Trophoblast cell (in vitro differentiated cells and primary cell): ENCODE measurements at regions not wholly inside any gene's neighbourhood (a gene's known extent, or its start where the extent isn't known, plus 50 kb on each side); places are given as distances from the start of the nearest gene placed in this dataset.

Experiments used
- DNase-seq, 2 donors: peaks; one replicate each; pipeline ENCODE4 v3.0.0-alpha.2; 2016
- H2AFZ ChIP-seq: 2 replicates; pipeline ENCODE4 v1.6.1; 2013; ENCODE audit warnings: low read length, moderate library complexity, mild to moderate bottlenecking; ENCODE audit not compliant: insufficient read depth, poor library complexity
- H2AK5ac ChIP-seq: 2 replicates; pipeline ENCODE4 v1.6.1; 2013; ENCODE audit warnings: mild to moderate bottlenecking, low read length
- H2BK120ac ChIP-seq: 2 replicates; pipeline ENCODE4 v1.6.1; 2013; ENCODE audit warnings: low read length, mild to moderate bottlenecking, moderate library complexity; ENCODE audit not compliant: insufficient read depth, poor library complexity
- H2BK12ac ChIP-seq: 2 replicates; pipeline ENCODE4 v1.6.1; 2013; ENCODE audit warnings: mild to moderate bottlenecking, low read length, moderate library complexity
- H2BK5ac ChIP-seq: 2 replicates; pipeline ENCODE4 v1.6.1; 2013; ENCODE audit warnings: low read length, low read depth, moderate library complexity, mild to moderate bottlenecking; ENCODE audit not compliant: poor library complexity
- H3K14ac ChIP-seq: 2 replicates; pipeline ENCODE4 v1.6.1; 2013; ENCODE audit warnings: mild to moderate bottlenecking, low read length
- H3K18ac ChIP-seq: 2 replicates; pipeline ENCODE4 v1.6.1; 2013; ENCODE audit warnings: mild to moderate bottlenecking, low read length
- H3K23ac ChIP-seq: 2 replicates; pipeline ENCODE4 v1.6.1; 2013; ENCODE audit warnings: low read length
- H3K27ac ChIP-seq: 2 replicates; pipeline ENCODE4 v1.5.1; 2013; ENCODE audit warnings: low read depth, mild to moderate bottlenecking, inconsistent platforms, low read length, moderate library complexity
- H3K27me3 ChIP-seq: 2 replicates; pipeline ENCODE4 v1.6.1; 2013; ENCODE audit warnings: inconsistent platforms, mild to moderate bottlenecking, low read length, moderate library complexity; ENCODE audit not compliant: insufficient read depth
- H3K36me3 ChIP-seq, 2 experiments: 1 replicate in 1 of 2; 2 replicates in 1 of 2; pipeline ENCODE4 v1.6.1; 2013; ENCODE audit warnings: low read length in 2 of 2, mild to moderate bottlenecking in 2 of 2, moderate library complexity in 1 of 2; ENCODE audit not compliant: insufficient read depth in 2 of 2, control insufficient read depth in 1 of 2
- H3K4ac ChIP-seq: 2 replicates; pipeline ENCODE4 v1.6.1; 2013; ENCODE audit warnings: low read depth, mild to moderate bottlenecking, low read length, moderate library complexity
- H3K4me1 ChIP-seq, 2 experiments: 1 replicate in 1 of 2; 2 replicates in 1 of 2; pipeline ENCODE4 v1.6.1; 2013; ENCODE audit warnings: low read length in 2 of 2, mild to moderate bottlenecking in 2 of 2, moderate library complexity in 1 of 2; ENCODE audit not compliant: insufficient read depth in 2 of 2, control insufficient read depth in 1 of 2
- H3K4me2 ChIP-seq: 2 replicates; pipeline ENCODE4 v1.6.1; 2013; ENCODE audit warnings: inconsistent platforms, mild to moderate bottlenecking, low read length, moderate library complexity
- H3K4me3 ChIP-seq: 2 replicates; pipeline ENCODE4 v1.5.1; 2013; ENCODE audit warnings: mild to moderate bottlenecking, low read depth, low read length, inconsistent platforms
- H3K79me1 ChIP-seq: one replicate; pipeline ENCODE4 v1.6.1; 2013; ENCODE audit warnings: low read length
- H3K79me2 ChIP-seq: 2 replicates; pipeline ENCODE4 v1.6.1; 2013; ENCODE audit warnings: low read length, mild to moderate bottlenecking; ENCODE audit not compliant: control insufficient read depth, insufficient read depth, poor library complexity
- H3K9ac ChIP-seq: 2 replicates; pipeline ENCODE4 v1.6.1; 2013; ENCODE audit warnings: mild to moderate bottlenecking, low read length
- H3K9me3 ChIP-seq: 2 replicates; pipeline ENCODE4 v1.6.1; 2013; ENCODE audit warnings: low read depth, mild to moderate bottlenecking, control low read depth, inconsistent platforms, low read length; ENCODE audit not compliant: insufficient read depth
- H4K12ac ChIP-seq: 2 replicates; pipeline ENCODE4 v1.6.1; 2013; ENCODE audit warnings: low read depth, mild to moderate bottlenecking, low read length, moderate library complexity
- H4K8ac ChIP-seq: 2 replicates; pipeline ENCODE4 v1.6.1; 2013; ENCODE audit warnings: low read depth, mild to moderate bottlenecking, low read length, moderate library complexity
- H4K91ac ChIP-seq: one replicate; pipeline ENCODE4 v1.6.1; 2013; ENCODE audit warnings: low read depth, mild to moderate bottlenecking, low read length, moderate library complexity
- WGBS: extraction: QIAGEN DNeasy Blood & Tissue Kit; methylation state at CpG from one replicate; pipeline ENCODE4 v1.1.7; 2013; ENCODE audit warnings: missing lambda C conversion rate; ENCODE audit not compliant: insufficient read length, insufficient coverage; ENCODE audit errors: extremely low coverage; 5-methylcytosine and 5-hydroxymethylcytosine counted together

DNA sequence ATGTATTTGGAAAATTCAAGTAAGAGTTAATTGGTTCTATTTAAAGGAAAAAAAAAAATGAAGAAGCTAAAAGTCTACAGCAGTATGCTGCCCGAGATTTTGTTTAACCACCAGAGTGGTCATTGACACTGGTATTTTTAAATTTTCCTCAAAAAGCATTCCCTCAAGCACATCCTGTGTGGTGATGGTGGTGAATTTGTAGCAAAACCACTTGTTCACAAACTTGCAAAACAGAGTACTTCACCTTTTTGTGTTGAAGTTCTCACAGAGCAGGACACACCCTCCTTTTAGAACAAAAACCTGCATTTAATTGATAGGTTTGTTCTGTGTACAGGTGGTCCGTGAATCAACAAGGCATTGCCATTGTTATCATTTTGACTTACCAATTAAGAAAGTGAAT is 374.2 kb downstream of the EFNA5 start:
- Histone ChIP-seq H3K18ac (no peak overlapping the region), H2AFZ (no peak overlapping the region), H2BK120ac (no peak overlapping the region), H3K9ac (no peak overlapping the region), H4K8ac (no peak overlapping the region), H3K4me1 (peaks cover 0 to 3% of the 10 kb centered on the region in 2 experiments), H3K36me3 (no peaks in the 10 kb centered on the region), H3K79me1 (no peaks in the 10 kb centered on the region), H2BK5ac (no peak overlapping the region), H3K4me3 (no peak overlapping the region), H2BK12ac (no peak overlapping the region), H3K23ac (no peak overlapping the region), H2AK5ac (no peak overlapping the region), H3K9me3 (no peaks in the 10 kb centered on the region), H3K27me3 (no peaks in the 10 kb centered on the region), H3K27ac (no peak overlapping the region), H3K14ac (no peak overlapping the region), H3K4ac (no peak overlapping the region), H3K4me2 (no peak overlapping the region), H4K12ac (no peak overlapping the region), H3K79me2 (no peaks in the 10 kb centered on the region), H4K91ac (no peak overlapping the region)
- DNase-seq, result no peak
- WGBS, result no CpG with 5 or more reads among the region's 2 CpGs

DNA sequence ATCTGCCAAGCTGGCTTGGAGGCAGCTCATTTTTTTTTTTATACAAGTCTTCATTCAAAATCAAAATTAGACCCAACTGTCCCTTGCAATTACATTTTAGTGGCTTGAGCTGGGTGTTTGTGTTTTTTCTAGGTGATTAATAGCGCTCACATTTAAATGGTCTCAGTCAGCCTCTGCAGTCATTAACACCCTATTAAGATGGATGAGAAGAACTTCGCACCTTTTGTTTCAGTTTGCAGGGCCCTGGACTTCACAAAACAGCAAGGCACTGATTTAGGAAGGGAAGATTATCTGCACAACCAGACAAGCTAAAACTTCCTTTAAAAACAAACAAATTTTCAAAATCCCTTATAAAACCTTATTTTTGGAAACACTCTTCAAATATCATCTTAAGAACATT is 374.8 kb downstream of the EFNA5 start:
- no peak overlapping the region for H3K14ac ChIP-seq
- no peak overlapping the region for H2AFZ ChIP-seq
- no peak overlapping the region for H3K27ac ChIP-seq
- no peaks in the 10 kb centered on the region for H3K79me1 ChIP-seq
- H4K91ac ChIP-seq, result no peak overlapping the region
- no peak overlapping the region for H3K18ac ChIP-seq
- no peak overlapping the region for H3K4me3 ChIP-seq
- no peak overlapping the region for H3K4ac ChIP-seq
- H3K9me3 ChIP-seq, result no peaks in the 10 kb centered on the region
- no peak overlapping the region for H2BK120ac ChIP-seq
- H3K36me3 ChIP-seq, result no peaks in the 10 kb centered on the region
- H3K23ac ChIP-seq, result no peak overlapping the region
- H4K12ac ChIP-seq, result no peak overlapping the region
- no peaks in the 10 kb centered on the region for H3K79me2 ChIP-seq
- no peak for DNase-seq
- no peak overlapping the region for H4K8ac ChIP-seq
- peaks cover 0 to 3% of the 10 kb centered on the region in 2 experiments for H3K4me1 ChIP-seq
- H2BK5ac ChIP-seq, result no peak overlapping the region
- no peak overlapping the region for H2AK5ac ChIP-seq
- H3K4me2 ChIP-seq, result no peak overlapping the region
- H3K9ac ChIP-seq, result no peak overlapping the region
- no peaks in the 10 kb centered on the region for H3K27me3 ChIP-seq
- H2BK12ac ChIP-seq, result no peak overlapping the region
- WGBS, result no CpG with 5 or more reads among the region's 2 CpGs

DNA sequence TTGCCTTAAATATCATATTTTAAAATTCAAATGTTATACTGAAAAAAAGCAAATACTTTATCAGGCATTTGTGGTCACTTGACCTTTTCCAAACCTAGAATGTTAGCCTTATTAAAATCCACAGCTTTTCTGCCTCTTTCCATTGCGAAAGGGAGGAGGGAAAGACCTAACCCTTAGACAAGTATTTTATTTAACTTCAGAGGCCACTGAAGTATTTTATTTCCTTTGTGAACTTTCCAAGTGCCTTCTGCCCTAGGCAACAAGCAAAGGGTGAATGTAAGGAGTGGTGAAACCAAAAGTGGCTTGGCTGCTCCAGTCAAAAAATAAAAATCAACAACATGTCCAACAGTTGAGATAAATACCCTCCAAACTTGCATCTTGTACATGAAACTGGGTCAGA is 376.1 kb downstream of the EFNA5 start:
- Histone ChIP-seq H4K91ac (no peak overlapping the region), H3K9ac (no peak overlapping the region), H2BK120ac (no peak overlapping the region), H3K4ac (no peak overlapping the region), H3K79me2 (no peaks in the 10 kb centered on the region), H3K14ac (no peak overlapping the region), H3K4me1 (peaks cover 0 to 3% of the 10 kb centered on the region in 2 experiments), H3K18ac (no peak overlapping the region), H3K79me1 (no peaks in the 10 kb centered on the region), H3K4me2 (no peak overlapping the region), H4K8ac (no peak overlapping the region), H3K27ac (no peak overlapping the region), H2BK5ac (no peak overlapping the region), H3K23ac (no peak overlapping the region), H2AK5ac (no peak overlapping the region), H3K4me3 (no peak overlapping the region), H2BK12ac (no peak overlapping the region), H4K12ac (no peak overlapping the region), H3K27me3 (no peaks in the 10 kb centered on the region), H3K9me3 (no peaks in the 10 kb centered on the region), H3K36me3 (no peaks in the 10 kb centered on the region), H2AFZ (no peak overlapping the region)
- DNase-seq, result no peak
- no CpG with 5 or more reads among the region's 1 CpG for WGBS

DNA sequence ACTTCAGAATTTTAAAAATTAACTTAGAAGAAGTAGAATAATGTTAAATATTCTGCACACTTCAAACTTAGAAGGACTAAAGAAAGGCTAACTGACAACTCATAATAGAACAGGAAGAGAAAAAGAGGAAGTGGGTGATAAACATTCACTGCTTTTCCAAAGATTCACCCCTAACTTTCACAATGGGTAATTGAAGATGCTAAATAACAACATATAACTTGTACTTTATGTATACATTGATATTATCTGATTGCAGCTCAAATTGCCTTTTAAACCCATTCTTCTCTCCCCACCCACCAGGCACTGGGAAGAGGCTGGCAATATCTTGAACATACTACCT is 376.6 kb downstream of the EFNA5 start:
- H3K36me3 ChIP-seq, result no peaks in the 10 kb centered on the region
- no peak overlapping the region for H3K23ac ChIP-seq
- H3K9me3 ChIP-seq, result no peaks in the 10 kb centered on the region
- H3K14ac ChIP-seq, result no peak overlapping the region
- DNase-seq, result no peak
- H4K91ac ChIP-seq, result no peak overlapping the region
- no peak overlapping the region for H3K4me2 ChIP-seq
- H3K79me2 ChIP-seq, result no peaks in the 10 kb centered on the region
- no peak overlapping the region for H3K18ac ChIP-seq
- H2AFZ ChIP-seq, result no peak overlapping the region
- no peak overlapping the region for H2BK12ac ChIP-seq
- H2BK120ac ChIP-seq, result no peak overlapping the region
- H3K79me1 ChIP-seq, result no peaks in the 10 kb centered on the region
- H3K4ac ChIP-seq, result no peak overlapping the region
- H2AK5ac ChIP-seq, result no peak overlapping the region
- H2BK5ac ChIP-seq, result no peak overlapping the region
- H3K4me3 ChIP-seq, result no peak overlapping the region
- H3K9ac ChIP-seq, result no peak overlapping the region
- H3K27me3 ChIP-seq, result no peaks in the 10 kb centered on the region
- no peak overlapping the region for H4K12ac ChIP-seq
- H3K4me1 ChIP-seq, result peaks cover 0 to 3% of the 10 kb centered on the region in 2 experiments
- H4K8ac ChIP-seq, result no peak overlapping the region
- no peak overlapping the region for H3K27ac ChIP-seq
